ENCODE measurements at regions not wholly inside any gene's neighbourhood (a gene's known extent, or its start where the extent isn't known, plus 50 kb on each side); places are given as distances from the start of the nearest gene placed in this dataset.
"Not testable (repeated sequence)": the region's sequence is repeated elsewhere in the genome, so short reads cannot be mapped to it uniquely, and the experiment has no call there.

DNA sequence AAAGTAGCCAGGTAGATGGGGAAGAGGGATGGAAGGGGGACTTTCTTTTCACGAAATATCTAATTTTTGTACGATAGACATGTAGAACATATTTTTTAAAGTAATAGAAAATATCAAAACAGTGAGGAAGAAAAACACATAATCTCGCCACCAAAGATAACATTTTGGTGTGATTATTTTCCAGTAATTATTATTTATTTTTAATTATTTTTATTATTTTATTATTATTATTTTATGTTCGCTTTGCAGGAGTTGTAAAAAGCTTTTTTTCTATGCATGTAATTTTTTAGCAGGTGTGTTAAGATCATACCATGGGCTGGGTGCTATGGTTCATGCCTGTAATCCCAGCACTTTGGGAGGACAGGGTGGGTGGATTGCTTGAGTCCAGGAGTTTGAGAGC is 85.6 kb upstream of the CCND2 start:
- ChIA-PET CTCF (interaction anchor here (0.6 kb wide), 1 partner anchor 114 kb away, joined by 4 read pairs; no protein-coding TSS in a partner anchor), POLR2A (ENCODE audit: low non-redundant PET) (no interaction called here)
- no peak for DNase-seq (ENCODE audit: low spot score)
- TF ChIP-seq CTCF (conservative IDR thresholded peaks at IDR 0.05; ENCODE audit: low read depth), result no peak
- H3K27ac ChIP-seq, result no peak overlapping the region

DNA sequence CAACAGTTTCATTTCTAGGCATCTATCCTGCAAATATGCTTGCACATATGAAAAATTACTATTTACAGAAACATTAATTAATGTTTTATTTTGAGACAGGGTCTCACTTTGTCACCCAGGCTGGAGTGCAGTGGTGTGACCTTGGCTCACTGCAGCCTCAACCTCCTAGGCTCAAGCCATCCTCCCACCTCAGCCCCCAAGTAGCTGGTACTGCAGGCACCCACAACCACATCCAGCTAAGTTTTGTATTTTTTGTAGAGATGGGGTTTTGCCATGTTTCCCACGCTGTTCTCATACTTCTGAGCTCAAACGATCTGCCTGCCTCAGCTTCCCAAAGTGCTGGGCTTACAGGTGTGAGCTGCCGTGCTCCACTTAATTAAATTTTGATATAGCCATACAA is 86.2 kb upstream of the CCND2 start:
- CTCF ChIA-PET, result interaction anchor here (0.6 kb wide), 1 partner anchor 114 kb away, joined by 4 read pairs; no protein-coding TSS in a partner anchor
- DNase-seq (ENCODE audit: low spot score); POLR2A ChIA-PET (ENCODE audit: low non-redundant PET); H3K27ac ChIP-seq: not testable (repeated sequence)

DNA sequence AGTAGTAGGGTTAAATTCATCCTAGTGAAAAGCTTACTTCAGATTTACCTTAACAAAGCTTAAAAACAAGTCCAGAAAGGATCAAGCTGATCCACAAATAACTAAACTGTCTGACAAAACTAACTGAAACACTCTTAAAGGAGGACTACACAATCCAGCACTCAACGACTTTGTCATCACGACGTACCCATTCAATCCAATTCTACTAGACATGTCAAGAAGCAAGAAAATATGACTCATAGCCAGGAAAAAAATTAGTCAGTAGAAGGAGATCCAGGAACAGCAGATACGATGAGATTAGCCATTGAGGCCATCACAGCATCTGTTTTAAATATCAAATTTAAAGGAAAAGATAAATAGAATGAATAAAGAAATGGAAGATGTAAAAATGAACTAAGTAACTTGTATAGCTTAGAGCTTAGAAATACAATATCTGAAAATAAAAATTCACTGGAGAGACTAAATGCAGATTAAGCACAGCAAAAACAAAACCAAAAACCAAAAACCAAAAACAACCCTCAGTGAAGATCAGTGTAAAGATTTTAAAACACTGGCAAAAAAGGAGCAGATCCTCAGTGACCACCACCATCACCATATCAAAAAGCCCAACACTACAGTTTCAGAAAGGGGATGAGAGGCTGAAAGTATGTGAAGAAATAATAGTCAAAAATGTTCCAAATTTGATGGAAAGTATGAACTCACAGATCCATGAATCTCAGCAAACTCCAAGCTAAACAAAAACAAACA is 95.0 kb upstream of the CCND2 start:
- peak; percentile 5 for DNase-seq (ENCODE audit: low spot score)
- POLR2A ChIA-PET (ENCODE audit: low non-redundant PET), result no interaction called here
- CTCF ChIA-PET, result no interaction called here
- no peak overlapping the region for H3K27ac ChIP-seq
- TF ChIP-seq CTCF (conservative IDR thresholded peaks at IDR 0.05; ENCODE audit: low read depth), result no peak

- CTCF ChIA-PET, result interaction anchor here (1.0 kb wide), 1 partner anchor 100 kb away, joined by 3 read pairs; no protein-coding TSS in a partner anchor
- H3K27ac ChIP-seq, result no peak overlapping the region
- no peak for TF ChIP-seq CTCF (conservative IDR thresholded peaks at IDR 0.05; ENCODE audit: low read depth)
- DNase-seq (ENCODE audit: low spot score), result no peak
- POLR2A ChIA-PET (ENCODE audit: low non-redundant PET), result interaction anchor here (0.6 kb wide), 1 partner anchor 25 kb away, joined by 3 read pairs; no protein-coding TSS in a partner anchor
Measured at GRCh38 chr12:4177262-4177661, 96.3 kb upstream of the CCND2 start.

DNA sequence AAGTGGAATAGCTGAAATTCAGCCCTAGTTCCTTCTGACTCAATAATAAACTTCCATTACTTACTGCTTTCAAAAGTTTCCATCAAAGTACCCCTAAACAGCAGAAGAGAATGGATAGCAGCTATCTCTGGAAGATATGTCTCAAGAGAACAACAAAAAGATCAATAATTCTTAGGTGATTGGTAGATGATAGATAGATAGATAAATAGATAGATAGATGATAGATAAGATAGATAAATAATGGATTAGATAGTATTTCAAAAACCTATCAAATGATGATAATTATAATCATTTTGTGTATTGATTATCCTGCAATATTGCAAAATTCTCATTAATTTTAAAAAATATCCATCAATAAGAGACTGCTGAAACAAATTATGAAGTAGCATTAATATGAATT is 97.4 kb upstream of the CCND2 start:
- DNase-seq (ENCODE audit: low spot score), result no peak
- no peak overlapping the region for H3K27ac ChIP-seq
- ChIA-PET POLR2A (ENCODE audit: low non-redundant PET) (no interaction called here), CTCF (no interaction called here)
- no peak for TF ChIP-seq CTCF (conservative IDR thresholded peaks at IDR 0.05; ENCODE audit: low read depth)

DNA sequence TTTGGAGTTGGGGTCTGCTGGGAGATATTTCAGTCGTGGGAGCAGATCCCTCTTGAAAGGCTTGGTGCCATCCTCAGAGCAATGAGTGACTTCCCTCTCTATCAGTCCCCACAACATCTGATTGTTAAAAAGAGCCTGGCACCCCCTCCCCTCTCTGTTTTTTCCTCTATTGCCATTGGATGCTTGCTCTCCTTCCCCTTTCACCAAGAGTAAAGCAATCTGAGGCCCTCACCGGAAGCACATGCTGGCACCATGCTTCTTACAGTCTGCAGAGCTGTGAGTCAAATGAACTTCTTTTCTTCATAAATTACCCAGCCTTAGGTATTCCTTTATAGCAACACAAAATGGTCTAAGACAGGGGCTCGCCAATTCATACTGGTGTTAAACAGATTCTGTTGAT is 99.1 kb upstream of the CCND2 start:
- no peak for DNase-seq (ENCODE audit: low spot score)
- ChIA-PET POLR2A (ENCODE audit: low non-redundant PET) (no interaction called here), CTCF (interaction anchor here (0.6 kb wide), 2 partner anchors 574 to 683 kb away, joined by 4 read pairs; no protein-coding TSS in a partner anchor)
- no peak for TF ChIP-seq CTCF (conservative IDR thresholded peaks at IDR 0.05; ENCODE audit: low read depth)
- H3K27ac ChIP-seq, result no peak overlapping the region

- no peak for TF ChIP-seq CTCF (conservative IDR thresholded peaks at IDR 0.05; ENCODE audit: low read depth)
- DNase-seq (ENCODE audit: low spot score), result no peak
- ChIA-PET POLR2A (ENCODE audit: low non-redundant PET) (no interaction called here), CTCF (no interaction called here)
- H3K27ac ChIP-seq, result no peak overlapping the region
Measured at GRCh38 chr12:4172999-4173398, 100.6 kb upstream of the CCND2 start.
